ENCODE measurements at regions not wholly inside any gene's neighbourhood (a gene's known extent, or its start where the extent isn't known, plus 50 kb on each side); places are given as distances from the start of the nearest gene placed in this dataset.

DNA sequence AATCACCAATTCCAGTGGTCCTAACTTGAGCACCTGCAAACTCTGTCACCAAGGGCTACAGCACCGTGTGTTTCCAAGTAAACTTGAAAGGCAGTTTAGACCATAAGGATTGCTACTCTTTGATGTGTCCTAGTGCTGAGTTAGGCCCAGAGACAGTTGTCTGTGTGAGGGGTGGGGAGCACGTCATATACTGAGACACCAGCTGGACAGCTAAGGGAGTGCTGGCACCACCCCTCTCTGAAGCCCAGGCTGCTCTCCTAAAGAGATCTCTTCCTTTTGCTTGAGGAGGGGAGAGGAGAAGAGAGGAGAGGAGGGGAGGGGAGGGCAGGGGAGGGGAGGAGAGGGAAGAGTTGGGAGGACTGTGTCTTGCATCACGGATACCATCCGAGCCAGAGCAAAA is 218.7 kb upstream of the TACR3 start:
- TF ChIP-seq POLR2A (IDR thresholded peaks at IDR 0.05), result no peak
- TF ChIP-seq, protein P1, sequence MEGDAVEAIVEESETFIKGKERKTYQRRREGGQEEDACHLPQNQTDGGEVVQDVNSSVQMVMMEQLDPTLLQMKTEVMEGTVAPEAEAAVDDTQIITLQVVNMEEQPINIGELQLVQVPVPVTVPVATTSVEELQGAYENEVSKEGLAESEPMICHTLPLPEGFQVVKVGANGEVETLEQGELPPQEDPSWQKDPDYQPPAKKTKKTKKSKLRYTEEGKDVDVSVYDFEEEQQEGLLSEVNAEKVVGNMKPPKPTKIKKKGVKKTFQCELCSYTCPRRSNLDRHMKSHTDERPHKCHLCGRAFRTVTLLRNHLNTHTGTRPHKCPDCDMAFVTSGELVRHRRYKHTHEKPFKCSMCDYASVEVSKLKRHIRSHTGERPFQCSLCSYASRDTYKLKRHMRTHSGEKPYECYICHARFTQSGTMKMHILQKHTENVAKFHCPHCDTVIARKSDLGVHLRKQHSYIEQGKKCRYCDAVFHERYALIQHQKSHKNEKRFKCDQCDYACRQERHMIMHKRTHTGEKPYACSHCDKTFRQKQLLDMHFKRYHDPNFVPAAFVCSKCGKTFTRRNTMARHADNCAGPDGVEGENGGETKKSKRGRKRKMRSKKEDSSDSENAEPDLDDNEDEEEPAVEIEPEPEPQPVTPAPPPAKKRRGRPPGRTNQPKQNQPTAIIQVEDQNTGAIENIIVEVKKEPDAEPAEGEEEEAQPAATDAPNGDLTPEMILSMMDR (IDR thresholded peaks at IDR 0.05), result no peak
